ENCODE measurements at regions not wholly inside any gene's neighbourhood (a gene's known extent, or its start where the extent isn't known, plus 50 kb on each side); places are given as distances from the start of the nearest gene placed in this dataset.
"Not testable (repeated sequence)": the region's sequence is repeated elsewhere in the genome, so short reads cannot be mapped to it uniquely, and the experiment has no call there.

- no peak for DNase-seq (ENCODE audit: low read depth)
These were observed 193.2 kb downstream of the C1orf94 start for GRCh38 chr1:34369701-34370455.

- DNase-seq (ENCODE audit: low read depth): no peak
These were observed 194.0 kb downstream of the C1orf94 start for GRCh38 chr1:34370748-34371147.

- not testable (repeated sequence) for DNase-seq (ENCODE audit: low read depth)
These were observed 194.5 kb downstream of the C1orf94 start for GRCh38 chr1:34371179-34371578.

GRCh38 chr1:34371829-34372532 lies 195.3 kb downstream of the C1orf94 start:
- no peak for DNase-seq (ENCODE audit: low read depth)

- no peak for DNase-seq (ENCODE audit: low read depth)
These were observed 196.2 kb downstream of the C1orf94 start for GRCh38 chr1:34372891-34373290.

GRCh38 chr1:34373912-34374311 lies 197.2 kb downstream of the C1orf94 start:
- no peak for DNase-seq (ENCODE audit: low read depth)

- DNase-seq (ENCODE audit: low read depth): no peak
These were observed 199.8 kb downstream of the C1orf94 start for GRCh38 chr1:34376531-34376930.

GRCh38 chr1:34378968-34379856 lies 202.5 kb downstream of the C1orf94 start:
- DNase-seq (ENCODE audit: low read depth): no peak

GRCh38 chr1:34379911-34380310 lies 203.2 kb downstream of the C1orf94 start:
- DNase-seq (ENCODE audit: low read depth): no peak

- no peak for DNase-seq (ENCODE audit: low read depth)
These were observed 203.9 kb downstream of the C1orf94 start for GRCh38 chr1:34380526-34381124.

GRCh38 chr1:34389974-34390373 lies 213.3 kb downstream of the C1orf94 start:
- DNase-seq (ENCODE audit: low read depth): no peak

GRCh38 chr1:34396042-34396441 lies 219.3 kb downstream of the C1orf94 start:
- DNase-seq (ENCODE audit: low read depth): no peak

- DNase-seq (ENCODE audit: low read depth): no peak
These were observed 221.7 kb downstream of the C1orf94 start for GRCh38 chr1:34398241-34398915.

- no peak for DNase-seq (ENCODE audit: low read depth)
These were observed 222.2 kb downstream of the C1orf94 start for GRCh38 chr1:34398916-34399275.

GRCh38 chr1:34400675-34401074 lies 224.0 kb downstream of the C1orf94 start:
- DNase-seq (ENCODE audit: low read depth): no peak

- no peak for DNase-seq (ENCODE audit: low read depth)
These were observed 226.4 kb downstream of the C1orf94 start for GRCh38 chr1:34403156-34403555.

- no peak for DNase-seq (ENCODE audit: low read depth)
These were observed 228.1 kb downstream of the C1orf94 start for GRCh38 chr1:34404804-34405203.

- no peak for DNase-seq (ENCODE audit: low read depth)
These were observed 228.7 kb downstream of the C1orf94 start for GRCh38 chr1:34405266-34405959.

- DNase-seq (ENCODE audit: low read depth): no peak
These were observed 229.7 kb downstream of the C1orf94 start for GRCh38 chr1:34406377-34406776.

- DNase-seq (ENCODE audit: low read depth): peak; percentile 3
These were observed 230.3 kb downstream of the C1orf94 start for GRCh38 chr1:34406833-34407539.
